Brain microvascular endothelial cell (primary cell): ENCODE measurements at regions not wholly inside any gene's neighbourhood (a gene's known extent, or its start where the extent isn't known, plus 50 kb on each side); places are given as distances from the start of the nearest gene placed in this dataset.

Source experiments
- DNase-seq: peaks from one replicate; pipeline ENCODE4 v3.0.0-alpha.2; 2020
- H3K27ac ChIP-seq: fragments of 250-450 bp; sonication (Bioruptor Pico); 2 replicates; pipeline ENCODE4 v1.5.1; 2020; ENCODE audit warnings: mild to moderate bottlenecking, moderate library complexity
- H3K27me3 ChIP-seq: fragments of 250-450 bp; sonication (Bioruptor Pico); replicated peaks from 2 replicates; pipeline ENCODE4 v1.5.1; 2020; ENCODE audit warnings: mild to moderate bottlenecking
- H3K36me3 ChIP-seq: fragments of 250-450 bp; sonication (Bioruptor Pico); replicated peaks from 2 replicates; pipeline ENCODE4 v1.5.1; 2020; ENCODE audit warnings: mild to moderate bottlenecking
- H3K4me3 ChIP-seq: 2 replicates; pipeline ENCODE4 v1.5.1; 2011; ENCODE audit warnings: low read depth, mild to moderate bottlenecking, control low read depth, low read length, moderate library complexity
- in situ Hi-C: cut with HindIII; loops from 2 replicates; pipeline ENCODE4 v1.10.0; 2017; ENCODE audit warnings: low sequenced_read_pairs, low pct_ligation_motif_present
- TF ChIP-seq, protein P1 (sequence below): IDR thresholded peaks from 2 replicates; pipeline ENCODE4 v1.5.1; 2011; ENCODE audit warnings: low read depth, mild to moderate bottlenecking, moderate library complexity, low read length, control low read depth, inconsistent platforms; ENCODE audit errors: missing control alignments

DNA sequence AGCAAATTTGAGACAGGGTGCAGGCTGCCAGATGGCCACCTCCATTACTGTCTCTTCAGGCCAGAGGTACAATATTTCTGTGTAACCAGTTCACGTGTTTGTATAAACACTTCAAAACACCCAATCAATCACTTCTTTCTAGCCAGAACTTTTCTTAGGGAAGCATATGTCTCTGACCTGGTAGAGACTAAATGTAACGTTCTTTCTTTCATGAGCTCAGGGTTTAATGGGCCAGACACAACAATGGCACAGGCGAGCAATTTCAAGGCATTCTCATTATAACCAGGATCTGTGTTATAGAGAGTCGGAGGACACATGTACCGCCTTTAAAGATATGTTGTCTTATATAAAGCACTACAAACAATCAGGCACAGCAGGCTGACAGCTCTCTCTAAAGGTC is 1846.4 kb upstream of the PIK3C3 start:
- TF ChIP-seq, protein P1, sequence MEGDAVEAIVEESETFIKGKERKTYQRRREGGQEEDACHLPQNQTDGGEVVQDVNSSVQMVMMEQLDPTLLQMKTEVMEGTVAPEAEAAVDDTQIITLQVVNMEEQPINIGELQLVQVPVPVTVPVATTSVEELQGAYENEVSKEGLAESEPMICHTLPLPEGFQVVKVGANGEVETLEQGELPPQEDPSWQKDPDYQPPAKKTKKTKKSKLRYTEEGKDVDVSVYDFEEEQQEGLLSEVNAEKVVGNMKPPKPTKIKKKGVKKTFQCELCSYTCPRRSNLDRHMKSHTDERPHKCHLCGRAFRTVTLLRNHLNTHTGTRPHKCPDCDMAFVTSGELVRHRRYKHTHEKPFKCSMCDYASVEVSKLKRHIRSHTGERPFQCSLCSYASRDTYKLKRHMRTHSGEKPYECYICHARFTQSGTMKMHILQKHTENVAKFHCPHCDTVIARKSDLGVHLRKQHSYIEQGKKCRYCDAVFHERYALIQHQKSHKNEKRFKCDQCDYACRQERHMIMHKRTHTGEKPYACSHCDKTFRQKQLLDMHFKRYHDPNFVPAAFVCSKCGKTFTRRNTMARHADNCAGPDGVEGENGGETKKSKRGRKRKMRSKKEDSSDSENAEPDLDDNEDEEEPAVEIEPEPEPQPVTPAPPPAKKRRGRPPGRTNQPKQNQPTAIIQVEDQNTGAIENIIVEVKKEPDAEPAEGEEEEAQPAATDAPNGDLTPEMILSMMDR: no peak
- Histone ChIP-seq H3K36me3 (no peaks in the 10 kb centered on the region), H3K27me3 (no peaks in the 10 kb centered on the region), H3K27ac (no peak overlapping the region), H3K4me3 (no peak overlapping the region)
- in situ Hi-C loops: no loop called here
- DNase-seq: no peak

DNA sequence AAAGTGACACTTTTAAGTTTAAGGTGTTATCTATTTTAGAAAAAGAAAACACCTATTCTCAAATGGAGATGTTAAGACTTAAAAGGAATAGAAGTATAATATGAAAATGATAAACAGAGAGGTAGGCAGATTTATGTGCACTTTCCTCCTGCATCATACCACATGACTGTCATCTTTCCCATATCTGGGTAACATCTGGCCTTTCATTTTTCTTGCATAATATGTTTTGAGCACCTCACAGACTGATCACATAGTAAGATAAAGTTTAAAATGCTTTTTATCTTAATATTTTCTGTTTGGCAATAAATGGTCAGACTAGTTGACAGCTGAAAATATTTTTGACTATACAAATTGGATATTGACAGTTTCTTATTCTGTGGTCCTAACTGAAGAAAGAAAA is 1852.1 kb upstream of the PIK3C3 start:
- no peaks in the 10 kb centered on the region for H3K27me3 ChIP-seq
- H3K27ac ChIP-seq: no peak overlapping the region
- no peak for DNase-seq
- H3K4me3 ChIP-seq: no peak overlapping the region
- TF ChIP-seq, protein P1: no peak
- H3K36me3 ChIP-seq: no peaks in the 10 kb centered on the region
- in situ Hi-C loops: no loop called here

DNA sequence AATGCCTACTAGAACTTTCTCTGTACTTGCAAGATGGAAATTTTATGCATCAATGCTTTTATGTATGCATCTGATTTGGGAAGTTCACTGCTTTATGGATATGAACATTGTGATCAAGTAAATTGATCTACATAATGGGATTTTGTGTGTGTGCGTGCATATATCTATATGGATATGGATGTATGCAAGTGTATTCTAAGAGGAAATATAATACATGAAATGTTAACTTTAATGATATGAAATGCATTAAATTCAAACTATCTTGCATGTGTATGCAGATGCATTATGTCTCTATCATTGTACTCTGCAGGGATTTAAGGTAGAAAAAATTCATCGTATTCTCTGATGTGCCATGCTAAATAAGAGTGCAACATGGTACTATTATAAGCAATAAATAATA is 1855.4 kb upstream of the PIK3C3 start:
- in situ Hi-C loops: no loop called here
- H3K27me3 ChIP-seq: no peaks in the 10 kb centered on the region
- H3K4me3 ChIP-seq: no peak overlapping the region
- H3K27ac ChIP-seq: no peak overlapping the region
- no peak for DNase-seq
- H3K36me3 ChIP-seq: no peaks in the 10 kb centered on the region
- TF ChIP-seq, protein P1: no peak

DNA sequence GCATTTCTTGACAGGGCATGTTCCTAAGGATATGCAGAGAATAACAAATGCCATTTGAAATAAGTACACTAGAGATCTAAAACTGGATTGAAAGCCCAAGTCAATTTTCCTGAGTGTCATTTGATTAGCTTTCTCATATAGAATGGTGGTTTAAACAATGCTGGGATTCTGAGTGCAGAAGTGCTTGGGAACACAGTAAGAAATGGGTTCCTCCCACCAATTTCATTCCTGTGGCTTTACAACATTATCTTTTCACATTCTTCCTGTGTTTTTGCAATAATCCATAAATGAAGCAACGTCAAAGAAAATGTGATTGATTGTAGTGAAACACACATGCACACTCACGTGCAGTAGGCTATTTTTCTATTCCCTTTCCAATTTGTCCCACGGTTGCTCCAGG is 1858.4 kb upstream of the PIK3C3 start:
- no peaks in the 10 kb centered on the region for H3K27me3 ChIP-seq
- no peak overlapping the region for H3K27ac ChIP-seq
- no peaks in the 10 kb centered on the region for H3K36me3 ChIP-seq
- in situ Hi-C loops: no loop called here
- no peak overlapping the region for H3K4me3 ChIP-seq
- TF ChIP-seq, protein P1: no peak
- DNase-seq: peak; percentile 20

DNA sequence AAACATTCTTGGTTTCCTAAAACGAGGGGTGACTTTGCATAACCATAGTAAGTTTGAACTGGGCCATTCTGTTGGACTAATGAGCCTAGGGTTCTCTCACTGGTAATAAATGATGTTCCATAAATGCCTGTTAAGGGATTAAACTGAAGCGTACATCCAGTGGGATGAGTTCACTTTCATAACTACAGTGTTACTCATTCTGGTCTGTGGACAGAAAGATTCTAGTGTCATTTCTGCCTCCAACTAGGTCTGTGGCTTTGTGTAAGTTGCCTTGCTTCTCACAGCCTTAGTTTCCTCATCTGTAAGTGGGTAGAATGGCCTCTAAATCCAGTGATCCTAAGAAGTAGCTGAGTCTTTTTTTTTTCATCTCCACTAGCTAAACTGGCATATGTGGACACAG is 1860.6 kb upstream of the PIK3C3 start:
- TF ChIP-seq, protein P1: no peak
- peak; percentile 42 for DNase-seq
- in situ Hi-C loops: no loop called here
- Histone ChIP-seq H3K27me3 (no peaks in the 10 kb centered on the region), H3K27ac (no peak overlapping the region), H3K4me3 (no peak overlapping the region), H3K36me3 (no peaks in the 10 kb centered on the region)

DNA sequence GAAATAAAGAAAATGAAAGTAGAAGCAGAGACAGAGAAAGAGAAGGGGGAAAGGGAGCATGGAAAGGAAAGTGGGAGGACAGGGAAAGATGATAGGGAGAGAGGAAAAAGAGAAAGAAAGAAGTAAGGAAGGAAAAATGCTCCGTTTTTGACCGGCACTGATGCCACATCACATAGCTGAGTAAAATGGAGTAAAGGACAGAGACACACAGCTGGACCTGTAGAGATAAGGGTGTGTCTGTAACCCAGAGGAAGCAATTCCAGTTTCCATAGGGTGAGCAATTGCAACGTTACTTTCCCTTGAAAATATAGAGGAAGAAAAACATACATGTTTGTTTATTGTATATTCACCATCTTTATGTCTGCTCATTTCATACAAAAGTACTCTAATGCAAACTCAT is 1866.9 kb upstream of the PIK3C3 start:
- no peaks in the 10 kb centered on the region for H3K36me3 ChIP-seq

More for the DNA sequence above, 1866.9 kb upstream of the PIK3C3 start:
- Histone ChIP-seq H3K27ac (no peak overlapping the region), H3K27me3 (no peaks in the 10 kb centered on the region), H3K4me3 (peak overlapping the region; percentile 25)
- TF ChIP-seq, protein P1: no peak
- no peak for DNase-seq
- in situ Hi-C loops: no loop called here
